Stimulated activated CD4-positive, alpha-beta T cell treated with anti-CD3 and anti-CD28 coated beads, Interleukin-1b, Interleukin-23, amount 100 ng/mL, for 24 hours (primary cell): ENCODE measurements at regions not wholly inside any gene's neighbourhood (a gene's known extent, or its start where the extent isn't known, plus 50 kb on each side); places are given as distances from the start of the nearest gene placed in this dataset.
"Not testable (repeated sequence)": the region's sequence is repeated elsewhere in the genome, so short reads cannot be mapped to it uniquely, and the experiment has no call there.

Experiments
- DNase-seq, 4 experiments: peaks; one replicate each; pipeline ENCODE4 v3.0.0-alpha.2; 2020; ENCODE audit warnings: low read depth in 4 of 4, low spot score in 1 of 4

GRCh38 chr2:212913640-212914306 is 237.6 kb downstream of the IKZF2 start:
- DNase-seq, result no peak

DNA sequence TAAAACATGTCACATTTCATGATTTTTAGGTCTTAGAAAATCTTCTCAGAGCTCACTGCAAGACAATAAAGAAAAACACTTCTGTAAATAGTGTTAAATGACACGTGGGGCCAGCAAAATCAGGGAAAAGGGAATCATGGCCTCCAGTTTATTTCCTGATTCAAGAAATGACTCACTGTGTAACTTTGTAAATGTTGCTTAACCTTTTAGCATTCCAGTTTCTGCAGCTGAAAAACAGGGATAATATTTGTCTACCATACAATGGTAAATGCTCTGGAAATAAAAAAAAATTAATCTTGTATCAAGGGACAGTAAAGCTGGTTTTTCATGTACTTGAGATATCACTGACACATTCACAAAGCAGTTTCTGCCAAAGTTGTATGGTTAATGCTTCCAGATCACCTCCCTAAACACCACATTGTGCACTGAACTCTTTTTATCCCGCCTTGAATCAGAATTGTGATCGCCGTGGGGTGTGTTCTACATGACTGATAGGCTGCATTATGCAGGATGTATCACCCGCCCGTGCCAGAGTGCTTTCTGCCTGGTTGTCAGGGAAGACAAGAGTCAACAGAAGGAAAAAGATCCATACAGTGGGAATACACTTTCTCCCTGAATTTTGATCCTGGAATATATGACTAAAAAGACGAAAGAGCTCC is 238.8 kb downstream of the IKZF2 start:
- DNase-seq, result no peak

DNA sequence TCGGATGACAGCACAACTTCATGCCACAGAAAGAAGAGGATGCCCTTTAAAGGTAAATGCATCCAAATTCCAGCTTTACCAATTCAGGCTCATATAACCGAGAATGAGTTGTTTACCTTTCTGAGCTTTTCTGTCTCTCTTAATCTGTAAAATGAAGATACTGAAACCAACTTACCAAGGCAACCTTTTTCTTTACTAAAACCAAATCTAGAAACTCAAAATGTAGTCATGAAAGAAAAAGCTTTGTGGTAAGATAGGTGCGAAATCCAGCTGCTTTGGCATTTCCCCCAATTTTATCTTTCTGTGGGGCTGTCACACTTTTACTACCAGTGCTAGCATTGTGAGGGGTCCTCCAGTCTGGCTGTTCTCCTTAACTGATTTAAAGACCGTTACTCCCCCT is 240.4 kb downstream of the IKZF2 start:
- DNase-seq, result no peak

GRCh38 chr2:212908682-212909435 is 242.6 kb downstream of the IKZF2 start:
- no peak for DNase-seq

GRCh38 chr2:212908031-212908430 is 243.4 kb downstream of the IKZF2 start:
- DNase-seq, result no peak

GRCh38 chr2:212906620-212907019 is 244.8 kb downstream of the IKZF2 start:
- no peak for DNase-seq

DNA sequence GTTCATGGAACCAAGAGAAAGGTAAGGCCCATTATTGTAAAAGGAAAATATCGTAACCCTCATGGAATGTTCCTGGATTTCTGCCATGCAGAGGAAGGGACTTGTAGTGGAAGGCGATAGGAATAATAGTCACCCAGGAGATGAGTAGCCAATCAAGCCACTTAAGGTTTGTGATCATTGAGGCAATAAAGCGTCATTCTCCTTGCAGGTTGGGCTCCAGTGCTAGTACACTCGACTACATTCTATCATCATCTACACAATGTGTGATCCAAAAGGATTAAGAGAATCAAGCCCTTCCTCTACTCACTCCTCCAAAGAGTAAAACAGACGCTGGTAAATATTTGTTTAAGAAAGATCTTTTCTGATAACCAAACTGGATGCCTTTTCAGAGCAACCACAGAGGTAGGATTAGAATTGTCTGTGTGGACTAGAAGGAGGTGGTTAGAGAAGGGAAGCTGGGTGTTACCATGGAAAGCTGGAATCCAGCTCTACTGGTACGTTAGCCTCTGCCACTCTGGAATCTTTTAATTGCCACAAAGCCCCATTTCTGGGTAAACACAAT is 245.7 kb downstream of the IKZF2 start:
- no peak for DNase-seq

DNA sequence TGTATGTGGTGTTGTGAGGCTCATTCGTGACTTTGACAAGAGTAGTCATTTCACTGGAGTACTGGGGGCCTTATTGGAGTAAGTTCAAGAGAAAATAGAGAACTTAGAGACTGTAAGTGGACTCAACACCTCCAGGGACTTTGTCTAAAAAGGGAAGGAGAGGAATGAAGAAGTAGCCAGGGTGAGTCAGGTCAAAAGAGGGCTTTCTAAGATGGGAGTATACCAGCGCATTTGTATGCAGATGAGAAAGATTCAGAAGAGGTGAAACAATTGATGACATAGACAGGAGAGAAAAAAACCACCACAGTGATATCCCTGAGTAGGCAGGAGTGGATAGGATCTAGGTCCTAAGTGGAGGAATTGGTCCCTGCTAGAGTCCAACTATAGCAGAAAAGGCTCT is 246.8 kb downstream of the IKZF2 start:
- no peak for DNase-seq

DNA sequence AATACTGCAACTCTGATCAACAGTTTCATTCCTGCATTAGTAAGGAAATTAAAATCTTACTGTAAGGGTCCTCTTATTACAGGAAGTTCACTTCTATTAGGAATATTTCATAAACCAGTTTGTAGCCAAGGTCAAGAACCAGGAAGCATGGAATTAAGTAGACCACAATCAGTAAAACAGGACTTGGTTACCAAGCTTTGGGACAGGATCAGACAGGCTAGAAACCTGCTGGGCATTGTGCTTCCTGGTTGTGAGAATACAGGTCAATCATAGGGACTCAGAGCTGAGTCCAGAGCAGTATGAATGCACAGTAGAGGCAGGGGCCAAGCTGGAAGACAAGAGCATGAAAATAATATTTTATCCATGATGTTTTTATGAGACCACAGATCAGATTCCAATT is 248.0 kb downstream of the IKZF2 start:
- DNase-seq, result no peak

DNA sequence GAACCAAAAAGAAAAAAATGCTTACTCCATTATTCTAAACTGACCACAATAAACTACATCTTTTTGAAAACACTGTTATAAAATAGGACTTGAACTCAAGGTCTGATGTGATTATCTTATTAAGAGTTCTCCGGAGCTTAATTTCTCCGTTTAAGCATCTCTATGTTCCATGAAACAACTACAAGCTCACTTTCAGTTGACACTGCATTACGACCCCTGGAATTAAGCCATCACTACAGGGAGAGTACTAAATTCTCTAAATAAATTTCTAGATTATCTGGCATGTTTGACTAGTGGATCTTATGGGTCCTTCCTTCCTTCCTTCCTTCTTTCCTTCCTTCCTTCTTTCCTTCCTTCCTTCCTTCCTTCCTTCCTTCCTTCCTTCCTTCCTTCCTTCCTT is 249.0 kb downstream of the IKZF2 start:
- DNase-seq, result no peak

- DNase-seq, result no peak
These were observed 249.7 kb downstream of the IKZF2 start for GRCh38 chr2:212901604-212902275.

DNA sequence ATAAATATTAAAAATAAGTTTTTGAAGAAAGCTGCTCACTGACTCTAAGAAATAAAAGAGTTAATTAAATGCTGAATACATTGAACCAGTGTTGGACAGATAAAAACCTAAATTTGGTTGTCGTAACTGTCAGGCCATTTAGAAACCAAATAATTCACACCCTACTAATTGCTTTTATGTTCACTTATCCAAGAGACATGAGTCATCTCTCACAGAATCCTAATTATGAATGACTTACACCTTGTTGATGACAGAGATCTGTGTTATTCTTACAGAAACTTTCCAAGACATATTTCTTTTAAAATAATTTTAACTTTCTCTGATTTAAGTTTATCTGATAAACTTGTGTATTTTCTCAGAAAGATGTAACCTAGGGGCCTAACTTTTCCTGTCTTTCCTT is 250.7 kb downstream of the IKZF2 start:
- no peak for DNase-seq

DNA sequence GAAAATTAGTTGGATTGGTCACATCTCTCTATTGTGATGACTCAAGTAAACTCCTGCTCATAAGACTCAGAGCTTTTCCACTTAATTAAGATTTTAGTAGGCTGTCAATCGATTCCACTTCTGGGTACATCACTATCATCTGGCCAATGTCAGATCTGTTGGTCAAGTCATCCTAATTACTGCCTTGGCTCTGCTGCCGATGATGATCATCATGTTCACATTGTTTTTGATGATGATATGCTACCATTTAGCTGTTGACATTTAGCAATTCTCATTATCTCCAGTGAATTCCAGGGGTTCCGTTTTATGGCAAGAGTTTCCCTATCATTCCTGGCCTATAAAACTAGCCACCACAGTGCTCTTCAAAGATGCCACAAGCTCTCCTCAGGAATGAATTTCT is 253.4 kb downstream of the IKZF2 start:
- no peak for DNase-seq

DNA sequence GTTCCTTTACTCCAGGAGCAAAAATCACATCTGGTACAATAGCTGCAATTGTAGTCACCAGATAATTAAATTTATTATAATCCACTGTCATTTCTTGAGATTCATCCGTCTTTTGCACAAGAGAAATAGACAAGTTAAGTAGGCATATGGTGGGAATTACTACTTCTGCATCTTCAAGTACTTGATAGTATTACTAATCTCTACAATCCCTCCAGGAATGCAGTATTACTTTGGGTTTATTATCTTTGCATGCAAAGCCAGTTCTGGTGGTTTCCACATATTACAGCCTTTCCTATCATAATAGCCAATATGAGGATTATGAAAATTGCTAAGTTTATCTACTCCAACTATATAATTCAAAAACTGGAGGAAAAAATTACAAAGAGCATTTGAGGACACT is 254.1 kb downstream of the IKZF2 start:
- DNase-seq, result no peak

DNA sequence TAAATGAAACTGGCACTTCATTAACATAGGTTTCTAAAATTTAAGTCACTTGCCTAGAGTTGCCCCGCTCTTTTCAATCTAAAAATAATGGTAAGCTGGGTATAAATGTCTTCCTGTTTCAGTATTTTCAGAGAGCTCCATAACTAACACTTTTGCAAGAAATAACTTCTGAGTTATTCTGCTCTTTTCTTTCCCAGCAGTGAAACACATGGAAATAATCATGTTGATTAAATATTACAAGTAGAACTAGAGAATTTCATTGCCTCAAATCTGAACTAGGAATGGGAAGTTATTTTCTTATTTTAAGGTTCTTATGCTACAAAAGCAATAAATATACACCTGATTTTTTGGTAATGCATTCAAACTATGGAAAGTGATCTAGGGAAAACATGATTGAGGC is 257.4 kb downstream of the IKZF2 start:
- DNase-seq, result no peak

GRCh38 chr2:212893216-212893615 is 258.2 kb downstream of the IKZF2 start:
- no peak for DNase-seq

- DNase-seq, result no peak
These were observed 259.2 kb downstream of the IKZF2 start for GRCh38 chr2:212892193-212892592.

DNA sequence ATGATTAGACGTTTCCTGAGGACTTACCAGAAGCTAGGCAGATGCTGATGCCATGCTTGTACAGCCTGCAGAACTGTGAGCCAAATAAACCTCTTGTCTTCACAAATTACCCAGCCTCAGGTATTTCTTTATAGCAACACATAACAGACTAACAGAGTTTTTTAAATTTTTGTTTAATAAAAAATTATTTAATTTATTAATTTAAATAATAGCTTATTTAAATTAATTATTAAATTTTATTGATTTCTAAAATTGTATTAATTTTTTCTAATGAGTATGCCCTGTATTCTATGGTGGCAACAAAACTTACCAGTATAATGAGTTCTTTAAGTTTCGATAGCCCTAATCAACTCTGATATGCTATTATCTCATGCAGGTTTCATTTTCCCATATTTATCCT is 259.8 kb downstream of the IKZF2 start:
- DNase-seq, result no peak

GRCh38 chr2:212882626-212883025 is 268.8 kb downstream of the IKZF2 start:
- no peak for DNase-seq

- not testable (repeated sequence) for DNase-seq
These were observed 274.9 kb downstream of the IKZF2 start for GRCh38 chr2:212876556-212876955.

DNA sequence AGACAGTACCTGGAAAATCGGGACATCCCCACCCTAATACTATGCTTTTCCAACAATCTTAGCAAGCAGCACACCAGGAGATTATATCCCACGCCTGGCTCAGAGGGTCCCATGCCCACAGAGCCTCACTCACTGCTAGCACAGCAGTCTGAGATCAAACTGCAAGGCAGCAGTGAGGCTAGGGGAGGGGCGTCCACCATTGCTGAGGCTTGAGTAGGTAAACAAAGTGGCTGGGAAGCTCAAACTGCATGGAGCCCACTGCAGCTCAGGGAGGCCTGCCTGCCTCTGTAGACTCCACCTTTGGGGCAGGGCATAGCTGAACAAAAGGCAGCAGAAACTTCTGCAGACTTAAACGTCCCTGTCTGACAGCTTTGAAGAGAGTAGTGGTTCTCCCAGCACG is 275.5 kb downstream of the IKZF2 start:
- DNase-seq, result not testable (repeated sequence)

GRCh38 chr2:212873256-212873655 is 278.2 kb downstream of the IKZF2 start:
- DNase-seq, result no peak
